ENCODE measurements at regions not wholly inside any gene's neighbourhood (a gene's known extent, or its start where the extent isn't known, plus 50 kb on each side); places are given as distances from the start of the nearest gene placed in this dataset.

GRCh38 chrX:45818913-45819312 is 618.2 kb upstream of the DIPK2B start:
- no peak overlapping the region for H3K27ac Mint-ChIP-seq

GRCh38 chrX:45815441-45815840 is 614.8 kb upstream of the DIPK2B start:
- Histone ChIP-seq H4K20me1 (ENCODE audit: low read depth) (no peaks in the 10 kb centered on the region), H3K9ac (no peak overlapping the region), H3K27ac (no peak overlapping the region), H3K36me3 (peaks cover 5% of the 10 kb centered on the region), H3K9me3 (ENCODE audit: low read depth) (no peaks in the 10 kb centered on the region), H3F3A (ENCODE audit: low read depth) (no peaks in the 10 kb centered on the region), H3K4me3 (no peak overlapping the region), H3K27me3 (no peaks in the 10 kb centered on the region), H3K4me1 (peaks cover 2% of the 10 kb centered on the region), H2AFZ (replicated peaks) (no peak overlapping the region), H3K4me2 (no peak overlapping the region), H3K79me2 (ENCODE audit: low read depth) (peaks cover 98% of the 10 kb centered on the region)
- Mint-ChIP-seq H3K4me3 (no peak overlapping the region), H3K4me1 (peaks cover 2% of the 10 kb centered on the region), H3K9me3 (peaks cover 14% of the 10 kb centered on the region), H3K27me3 (ENCODE audit: insufficient read depth, low read depth) (no peaks in the 10 kb centered on the region), H3K36me3 (peaks cover 38% of the 10 kb centered on the region), H3K27ac (no peak overlapping the region)
- no peak for DNase-seq (ENCODE audit: low spot score)
- TF ChIP-seq EZH2 (IDR thresholded peaks at IDR 0.05), result no peak
- no peak for TF ChIP-seq CTCF (IDR thresholded peaks at IDR 0.05)
- no peak for TF ChIP-seq EZH2phosphoT487 (IDR thresholded peaks at IDR 0.05)

More at GRCh38 chrX:45818913-45819312, 618.2 kb upstream of the DIPK2B start:
- Mint-ChIP-seq H3K4me3 (no peak overlapping the region), H3K4me1 (no peaks in the 10 kb centered on the region), H3K9me3 (peaks cover 12% of the 10 kb centered on the region), H3K27me3 (ENCODE audit: insufficient read depth, low read depth) (no peaks in the 10 kb centered on the region), H3K36me3 (peaks cover 29% of the 10 kb centered on the region)
- Histone ChIP-seq H3K4me1 (no peaks in the 10 kb centered on the region), H3K4me3 (no peak overlapping the region), H3K79me2 (ENCODE audit: low read depth) (peaks cover 98% of the 10 kb centered on the region), H3K9ac (no peak overlapping the region), H2AFZ (replicated peaks) (no peak overlapping the region), H3K27me3 (no peaks in the 10 kb centered on the region), H3F3A (ENCODE audit: low read depth) (no peaks in the 10 kb centered on the region), H3K4me2 (no peak overlapping the region), H4K20me1 (ENCODE audit: low read depth) (no peaks in the 10 kb centered on the region), H3K36me3 (peaks cover 5% of the 10 kb centered on the region), H3K27ac (no peak overlapping the region), H3K9me3 (ENCODE audit: low read depth) (no peaks in the 10 kb centered on the region)
- TF ChIP-seq EZH2 (IDR thresholded peaks at IDR 0.05) (no peak), CTCF (IDR thresholded peaks at IDR 0.05) (no peak), EZH2phosphoT487 (IDR thresholded peaks at IDR 0.05) (no peak)
- no peak for DNase-seq (ENCODE audit: low spot score)

GRCh38 chrX:45811326-45811725 is 610.6 kb upstream of the DIPK2B start:
- Mint-ChIP-seq H3K27me3 (ENCODE audit: insufficient read depth, low read depth) (no peaks in the 10 kb centered on the region), H3K4me1 (peaks cover 30% of the 10 kb centered on the region), H3K9me3 (peaks cover 15% of the 10 kb centered on the region), H3K4me3 (no peak overlapping the region), H3K36me3 (peaks cover 36% of the 10 kb centered on the region), H3K27ac (no peak overlapping the region)
- Histone ChIP-seq H3K9ac (no peak overlapping the region), H3K79me2 (ENCODE audit: low read depth) (peaks cover 96% of the 10 kb centered on the region), H3K4me3 (no peak overlapping the region), H3K27me3 (no peaks in the 10 kb centered on the region), H3K36me3 (no peaks in the 10 kb centered on the region), H4K20me1 (ENCODE audit: low read depth) (peaks cover 2% of the 10 kb centered on the region), H3K4me1 (peaks cover 10% of the 10 kb centered on the region), H3K27ac (no peak overlapping the region), H3F3A (ENCODE audit: low read depth) (no peaks in the 10 kb centered on the region), H2AFZ (replicated peaks) (no peak overlapping the region), H3K9me3 (ENCODE audit: low read depth) (no peaks in the 10 kb centered on the region), H3K4me2 (no peak overlapping the region)
- TF ChIP-seq EZH2phosphoT487 (IDR thresholded peaks at IDR 0.05) (no peak), CTCF (IDR thresholded peaks at IDR 0.05) (no peak), EZH2 (IDR thresholded peaks at IDR 0.05) (no peak)
- no peak for DNase-seq (ENCODE audit: low spot score)

Data from neural progenitor cell (in vitro differentiated cells).